GM19043 (cell line): ENCODE measurements at regions not wholly inside any gene's neighbourhood (a gene's known extent, or its start where the extent isn't known, plus 50 kb on each side); places are given as distances from the start of the nearest gene placed in this dataset.
A peak's percentile ranks its signal among the peaks of the same experiment; 100 is the strongest.

Source experiments
- ATAC-seq: cut with Tn5 transposase; IDR thresholded peaks from one replicate; pipeline ENCODE4 v1.9.1; 2021; ENCODE audit warnings: low read depth; ENCODE audit not compliant: unreplicated experiment

DNA sequence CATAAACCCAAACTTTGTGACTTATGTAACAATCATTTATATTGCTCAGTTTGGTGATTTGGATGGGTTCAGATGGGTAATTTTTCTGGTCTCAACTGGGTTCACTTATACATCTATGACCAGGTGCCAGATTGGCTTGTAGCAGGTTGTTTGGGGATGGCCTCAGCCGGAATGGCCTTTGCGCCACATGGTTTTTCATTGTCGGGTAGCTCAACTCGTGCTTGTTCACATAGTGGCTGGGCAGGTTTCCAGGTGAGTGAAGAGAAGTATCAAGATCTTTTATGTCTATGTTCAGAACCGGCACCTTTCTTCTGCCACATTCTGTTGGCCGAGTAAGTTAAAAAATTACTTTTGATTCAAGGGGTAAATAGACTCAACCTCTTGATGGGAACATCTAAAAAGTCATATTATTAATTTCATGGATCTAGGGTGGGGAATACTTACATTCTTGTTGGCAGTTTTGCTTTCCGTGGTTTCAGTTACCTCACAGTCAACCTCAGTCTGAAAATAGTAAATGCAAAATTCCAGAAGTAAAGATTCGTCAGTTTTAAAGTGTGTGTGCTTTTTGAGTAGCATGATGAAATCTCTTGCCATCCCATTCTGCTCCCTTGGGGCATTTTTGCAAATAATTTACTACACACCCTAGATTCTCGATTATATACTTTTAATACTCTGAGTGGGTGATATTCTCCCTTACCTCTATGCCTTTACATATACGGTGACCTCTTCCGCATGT lies 745.7 kb upstream of the CCDC54 start:
- ATAC-seq = no peak

DNA sequence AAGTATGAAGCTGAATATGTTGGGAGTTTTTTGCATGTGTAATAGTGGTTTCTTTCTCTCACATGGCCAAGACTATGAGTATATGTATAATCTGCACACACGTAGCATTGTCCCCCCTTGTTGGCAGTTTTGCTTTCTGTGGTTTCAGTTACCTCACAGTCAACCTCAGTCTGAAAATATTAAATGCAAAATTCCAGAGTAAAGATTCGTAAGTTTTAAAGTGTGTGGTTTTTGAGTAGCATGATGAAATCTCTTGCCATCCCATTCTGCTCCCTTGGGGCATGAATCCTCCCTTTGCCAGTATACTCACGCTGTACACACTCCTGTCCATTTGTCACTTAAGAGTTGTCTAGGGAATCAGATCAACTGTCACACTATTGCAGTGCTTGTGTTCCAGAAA lies 742.0 kb upstream of the CCDC54 start:
- peak; percentile 47 for ATAC-seq

DNA sequence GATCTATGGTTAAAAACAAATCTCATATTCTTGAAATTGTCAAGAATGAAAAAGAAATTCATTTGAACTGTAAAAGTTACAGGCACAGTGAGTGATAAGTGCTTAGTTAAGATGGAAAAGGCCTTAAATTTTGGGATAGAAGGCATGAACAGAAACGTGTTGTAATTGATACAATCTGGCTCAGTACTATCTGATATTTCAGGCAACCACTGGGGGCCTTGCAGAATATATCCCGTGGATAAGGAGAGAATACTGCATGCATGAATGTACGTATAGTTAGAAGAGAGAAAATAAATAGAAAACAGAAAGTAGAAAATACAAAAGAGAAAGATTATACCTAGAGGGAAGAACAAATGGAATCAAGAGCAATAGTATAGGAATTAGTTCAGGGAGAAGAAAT lies 741.4 kb upstream of the CCDC54 start:
- ATAC-seq = no peak

DNA sequence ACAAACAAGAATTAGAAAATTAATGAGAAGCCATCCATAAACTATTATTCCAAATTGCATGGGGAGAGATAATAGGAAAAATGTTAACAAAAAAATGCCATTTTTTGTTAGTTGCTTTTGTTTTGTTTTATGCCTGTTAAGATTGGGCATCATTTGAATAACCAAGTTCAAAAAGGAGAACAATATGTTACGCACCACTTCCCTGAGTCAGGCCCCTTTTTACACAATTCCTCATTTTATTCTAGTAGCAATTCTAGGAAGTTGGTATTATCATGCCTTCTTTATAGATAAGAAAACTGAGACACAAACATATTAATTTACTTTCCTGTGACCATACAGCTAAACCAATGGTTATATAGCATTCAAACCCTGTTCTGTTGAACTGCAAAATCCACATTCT lies 736.9 kb upstream of the CCDC54 start:
- ATAC-seq = no peak

DNA sequence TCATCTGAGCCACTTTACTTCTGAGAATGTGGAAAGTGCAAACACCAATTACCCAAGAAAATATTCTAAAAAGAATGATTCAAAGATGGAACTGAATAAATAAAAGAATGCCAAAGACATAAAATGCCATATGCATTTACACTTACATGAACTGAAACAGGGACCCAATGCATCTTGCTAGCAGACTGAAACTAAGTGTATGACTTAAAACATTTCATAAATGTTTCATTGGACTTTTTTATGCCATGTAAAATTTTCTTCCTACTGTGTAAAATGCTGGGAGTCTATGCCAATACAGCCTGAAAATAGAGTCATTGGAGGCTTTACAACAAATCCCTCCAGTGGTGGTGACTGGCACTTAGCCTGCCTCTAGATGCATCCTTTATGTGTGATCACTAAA lies 735.1 kb upstream of the CCDC54 start:
- no peak for ATAC-seq

DNA sequence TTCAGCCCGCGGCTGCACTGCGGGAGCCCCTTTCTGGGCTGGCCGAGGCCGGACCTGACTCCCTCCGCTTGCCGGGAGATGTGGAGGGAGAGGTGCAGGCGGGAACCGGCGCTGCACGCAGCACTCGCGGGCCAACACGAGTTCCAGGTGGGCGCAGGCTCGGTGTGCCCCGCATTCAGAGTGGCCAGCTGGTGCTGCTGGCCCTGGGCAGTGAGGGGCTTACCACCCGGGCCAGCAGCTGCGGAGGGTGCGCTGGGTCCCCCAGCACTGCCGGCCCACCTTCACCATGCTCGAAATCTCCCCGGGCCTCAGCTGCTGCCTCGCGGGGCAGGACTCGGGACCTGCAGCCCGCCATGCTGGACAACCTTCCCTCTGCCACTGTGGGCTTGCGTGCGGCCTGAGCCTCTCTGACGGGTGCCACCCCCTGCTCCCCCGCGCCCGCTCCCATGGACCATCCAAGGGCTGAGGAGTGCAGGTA lies 733.5 kb upstream of the CCDC54 start:
- no peak for ATAC-seq

DNA sequence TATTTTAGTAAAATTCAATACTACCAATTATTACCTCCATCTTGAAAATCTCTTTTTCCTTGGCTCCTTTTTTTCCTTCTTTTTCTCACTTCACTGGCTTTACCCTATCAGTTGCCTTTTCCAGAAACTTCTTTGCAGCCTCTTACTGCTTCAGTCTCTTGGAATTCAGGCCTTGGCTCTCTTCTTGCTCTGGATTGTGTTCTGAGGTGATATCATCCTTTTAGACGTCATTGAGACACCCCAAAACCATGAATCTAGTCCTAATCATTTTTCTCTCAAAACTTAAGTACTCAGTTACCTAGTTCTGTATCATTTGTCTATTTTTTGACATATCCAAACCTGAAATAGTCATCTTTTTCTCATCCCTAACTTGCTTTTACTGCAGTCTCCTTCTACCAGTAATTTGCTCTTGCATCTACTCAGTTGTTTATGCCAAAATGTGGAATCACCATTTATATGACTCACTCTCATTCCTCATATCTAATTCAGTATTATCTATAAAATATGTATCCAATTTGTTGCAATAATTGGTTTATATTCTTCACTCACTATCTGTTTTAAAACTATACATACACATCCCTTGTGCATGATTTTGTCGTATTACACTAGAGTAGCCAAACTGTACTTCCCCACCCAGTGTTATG lies 703.2 kb upstream of the CCDC54 start:
- no peak for ATAC-seq

DNA sequence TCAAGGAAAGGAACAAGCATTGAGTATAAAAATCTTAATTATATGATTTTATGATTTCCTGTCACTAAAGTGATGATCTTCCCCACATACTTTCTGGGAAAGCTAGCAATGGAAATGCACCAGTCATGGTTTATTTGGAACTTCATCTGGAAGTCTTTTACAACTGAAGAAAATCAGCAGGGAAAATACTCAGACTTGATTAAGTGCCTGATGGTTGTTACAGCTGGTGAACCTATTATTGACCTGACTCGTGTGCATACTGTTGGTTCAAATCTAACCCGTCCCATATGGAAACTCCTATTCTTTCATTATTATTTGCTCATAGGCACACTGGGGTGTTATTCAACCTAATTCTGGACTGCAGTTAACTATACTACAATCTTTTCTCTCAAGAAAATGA lies 701.8 kb upstream of the CCDC54 start:
- no peak for ATAC-seq

DNA sequence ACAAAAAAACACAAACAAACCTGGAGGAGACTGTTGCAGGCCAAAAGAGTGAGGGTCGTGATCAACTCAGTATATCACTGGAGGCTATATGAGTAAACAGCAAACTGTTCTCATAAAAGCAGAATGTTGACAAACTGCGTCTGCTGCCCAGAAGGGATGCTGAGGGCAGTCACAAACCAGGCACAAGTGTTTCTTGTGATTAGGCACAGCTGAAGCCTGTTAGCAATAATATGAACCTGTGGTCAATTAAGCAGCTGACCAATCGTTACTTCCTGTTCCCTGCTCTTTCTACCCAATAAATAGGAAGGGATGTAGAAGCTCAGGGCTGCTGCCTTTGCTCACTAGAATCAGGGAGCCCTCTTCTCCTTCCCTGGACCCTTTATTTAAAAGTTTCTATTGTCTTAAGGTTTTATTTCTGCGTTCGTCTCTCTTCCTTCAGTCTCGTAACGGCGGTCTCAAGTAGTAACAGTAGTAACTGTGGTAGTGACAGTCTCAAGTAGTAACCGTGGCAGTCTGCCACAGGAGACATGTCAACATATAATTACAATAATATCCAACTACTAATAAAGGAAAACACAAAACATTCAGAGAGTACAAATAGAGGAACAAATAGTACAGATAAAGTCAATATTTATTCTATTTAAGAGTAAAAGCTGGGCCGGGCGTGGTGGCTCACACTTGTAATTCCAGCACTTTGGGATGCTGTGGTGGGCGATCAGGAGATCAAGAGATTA lies 698.4 kb upstream of the CCDC54 start:
- no peak for ATAC-seq

DNA sequence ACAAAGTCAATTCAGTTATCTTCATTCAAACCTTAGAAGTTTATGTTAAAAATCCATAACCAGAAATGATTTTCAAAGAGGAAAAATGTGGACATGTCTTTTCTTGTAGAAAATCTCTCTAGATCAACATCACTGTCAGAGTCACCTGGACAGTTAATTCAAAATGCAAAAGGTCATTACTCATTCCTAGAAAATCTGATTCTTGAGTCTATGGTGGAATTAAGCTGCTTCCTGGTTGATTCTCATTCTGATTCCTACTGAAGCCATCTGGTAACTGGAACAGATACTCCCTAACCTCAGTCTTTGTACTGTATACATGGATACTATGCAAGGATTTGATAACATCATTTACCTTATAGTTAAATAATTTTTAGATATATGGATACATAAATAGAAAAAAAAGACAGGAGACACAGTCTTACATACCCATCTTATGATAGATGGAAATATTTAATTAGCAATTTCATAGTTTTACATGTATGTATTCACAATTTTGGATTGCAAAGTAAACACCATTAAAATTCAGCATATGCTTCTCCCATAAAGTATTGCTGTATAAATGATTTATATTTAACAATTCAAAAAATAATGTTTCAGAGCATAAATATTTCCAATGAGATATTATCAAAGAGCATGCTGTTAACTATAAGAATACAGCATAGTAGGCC lies 693.2 kb upstream of the CCDC54 start:
- ATAC-seq = no peak

DNA sequence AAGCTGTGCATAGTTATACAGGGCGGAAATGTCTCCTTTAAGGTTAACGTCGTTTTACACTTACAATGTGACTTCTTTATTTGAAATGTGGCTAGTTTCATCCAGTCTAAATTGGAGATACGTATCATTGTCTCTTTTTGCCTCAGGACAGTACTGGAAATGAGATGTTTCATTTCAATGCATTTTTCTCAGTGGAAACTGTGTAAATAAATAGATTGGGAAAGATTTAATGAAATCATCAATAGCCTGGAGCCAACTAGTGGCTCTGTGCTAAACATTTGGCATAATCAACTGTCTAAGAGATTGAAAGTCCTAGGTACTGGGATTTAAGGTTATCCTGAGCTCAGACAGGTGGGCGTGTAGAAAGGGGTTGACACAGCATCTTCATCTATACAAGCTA lies 691.5 kb upstream of the CCDC54 start:
- ATAC-seq = no peak

DNA sequence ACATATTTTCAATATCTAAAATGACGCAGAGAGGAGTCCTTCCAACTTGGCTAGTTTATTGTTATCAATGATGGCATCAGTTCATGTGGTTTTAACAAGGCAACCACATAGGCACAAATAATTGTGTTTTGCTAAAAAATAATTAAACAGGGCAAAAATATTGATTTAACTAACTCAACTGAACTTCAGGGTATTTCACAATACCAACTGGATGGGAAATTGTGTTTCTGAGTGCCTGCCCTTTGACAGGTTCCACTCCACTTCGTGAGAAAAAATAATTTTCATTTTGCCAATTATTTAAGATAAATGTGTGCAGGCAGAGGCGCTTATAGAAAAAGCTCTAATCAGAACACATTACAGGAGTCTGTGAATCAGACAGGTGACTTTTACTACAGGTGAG lies 689.3 kb upstream of the CCDC54 start:
- ATAC-seq = no peak

DNA sequence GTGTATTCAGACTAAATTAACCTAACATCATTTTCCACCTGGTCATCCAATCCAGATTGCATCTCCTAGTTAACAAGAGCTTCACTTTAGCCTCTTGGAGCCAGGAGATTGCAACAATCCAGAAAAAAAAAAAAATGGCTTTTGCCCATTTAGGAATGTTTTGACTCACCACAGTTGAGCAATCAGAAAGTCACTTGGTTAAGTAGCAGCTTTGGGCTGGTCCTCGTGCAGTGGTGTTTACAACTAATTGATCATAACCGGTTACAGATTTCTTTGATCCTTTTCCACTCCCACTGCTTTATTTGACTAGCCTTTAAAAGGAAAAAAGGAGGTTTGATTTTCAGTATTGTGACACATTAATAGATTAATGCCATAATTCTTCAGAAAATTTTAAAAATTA lies 688.8 kb upstream of the CCDC54 start:
- ATAC-seq = no peak

DNA sequence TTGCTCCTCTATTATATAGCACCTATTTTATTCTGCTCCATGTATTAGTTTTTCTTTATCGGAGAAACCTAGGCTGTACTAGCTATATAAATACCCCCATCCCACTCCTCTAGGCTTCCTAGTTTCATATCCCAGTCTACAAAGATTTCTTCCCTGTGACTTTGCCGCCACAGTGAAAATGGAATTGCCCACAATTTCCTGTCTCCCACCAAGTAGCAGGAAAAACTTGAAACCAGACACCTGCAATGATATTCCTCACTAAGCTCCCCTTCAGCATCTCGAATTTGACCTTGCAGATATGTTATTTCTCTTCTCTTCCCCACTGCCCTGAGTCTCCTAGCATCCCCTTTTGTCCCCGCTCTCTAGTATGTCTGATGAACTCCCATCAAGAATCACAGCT lies 685.8 kb upstream of the CCDC54 start:
- no peak for ATAC-seq

DNA sequence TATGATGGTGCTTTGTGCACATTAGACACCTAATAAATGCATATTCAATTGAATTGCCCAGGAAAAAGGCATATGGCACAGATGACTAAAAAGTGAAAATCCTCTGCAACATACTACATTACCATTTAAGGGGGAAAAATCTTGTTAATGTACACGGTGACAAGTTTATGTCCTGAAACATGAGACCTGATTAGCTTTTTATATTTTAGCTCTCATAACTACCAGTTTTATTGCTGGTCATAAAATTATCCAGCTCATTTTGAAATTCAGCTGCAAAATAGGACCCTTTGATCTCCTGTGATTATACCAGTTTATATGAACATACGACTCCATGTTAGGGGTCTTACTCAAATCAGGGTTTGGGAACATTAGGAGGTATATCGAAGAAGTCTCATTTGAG lies 684.6 kb upstream of the CCDC54 start:
- no peak for ATAC-seq

DNA sequence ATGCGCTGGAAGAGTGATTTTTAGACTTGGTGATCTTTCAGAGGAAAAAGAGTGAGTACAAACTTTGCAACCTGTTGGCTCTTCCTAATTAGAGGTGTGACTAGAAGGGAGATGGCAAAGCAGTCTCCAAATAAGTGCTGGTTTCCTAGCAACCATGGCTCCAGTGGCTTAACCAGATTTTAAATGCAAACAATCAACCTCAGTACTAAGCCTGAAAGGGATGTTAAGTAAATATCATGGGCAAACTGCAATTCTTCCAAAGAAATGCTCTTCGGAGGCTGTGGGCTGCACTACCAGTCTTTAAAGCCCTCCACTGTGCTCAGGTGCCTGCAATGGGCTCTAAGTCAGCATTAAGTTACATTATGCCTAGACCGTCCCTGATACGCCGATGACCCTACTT lies 678.1 kb upstream of the CCDC54 start:
- ATAC-seq = no peak

DNA sequence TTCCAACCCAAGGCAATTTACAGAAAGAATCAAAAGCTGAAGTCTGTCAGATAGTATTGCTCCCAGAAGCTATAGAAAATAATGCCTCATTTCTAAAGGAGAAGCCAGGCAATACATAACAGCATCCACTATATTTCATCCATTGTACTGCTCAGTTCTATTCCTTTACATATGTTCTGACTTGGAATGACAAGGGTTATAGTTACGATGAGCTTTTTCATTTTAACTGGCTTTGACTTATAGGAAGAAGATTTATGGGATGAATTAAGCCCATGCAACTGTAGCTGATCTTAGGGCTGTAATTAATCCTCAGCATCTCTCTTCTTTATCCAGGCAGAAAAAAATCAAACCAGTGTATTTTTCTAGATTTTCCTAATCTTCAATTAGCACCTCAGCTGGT lies 676.3 kb upstream of the CCDC54 start:
- no peak for ATAC-seq

DNA sequence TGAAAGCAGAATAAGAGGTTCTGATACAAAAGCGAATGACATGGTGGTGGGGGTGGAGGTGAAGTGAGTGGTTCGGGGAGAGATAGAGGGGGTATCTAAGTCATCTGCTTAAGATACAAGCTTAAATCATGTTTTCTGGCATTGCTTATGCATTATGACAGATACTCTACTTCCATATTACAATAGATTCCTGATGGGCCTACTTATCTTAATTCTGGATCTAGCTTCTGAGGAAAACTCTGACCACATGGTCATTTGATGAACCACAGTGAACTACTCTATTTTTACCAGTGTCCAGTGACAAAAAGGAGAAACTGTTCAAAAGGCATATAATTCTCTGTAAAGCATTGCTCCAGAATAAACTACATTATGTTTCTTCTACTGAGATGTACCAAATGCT lies 673.7 kb upstream of the CCDC54 start:
- ATAC-seq = no peak

DNA sequence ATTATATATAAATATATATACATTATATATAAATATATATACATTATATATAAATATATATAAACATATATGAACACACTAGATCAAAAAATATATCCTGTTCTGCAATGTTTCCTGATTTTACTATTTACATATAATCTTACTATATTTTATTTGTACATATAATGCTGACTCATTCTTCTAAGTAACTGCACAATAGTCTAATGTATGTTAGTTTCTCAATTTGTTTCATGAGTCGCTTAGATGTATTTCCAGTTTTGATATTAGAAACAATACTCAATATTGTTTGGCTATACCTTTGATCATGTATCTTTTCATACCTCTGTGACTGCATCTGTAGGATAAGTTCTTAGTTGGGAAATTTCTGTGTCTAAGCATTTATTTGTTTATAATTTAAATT lies 669.9 kb upstream of the CCDC54 start:
- no peak for ATAC-seq

DNA sequence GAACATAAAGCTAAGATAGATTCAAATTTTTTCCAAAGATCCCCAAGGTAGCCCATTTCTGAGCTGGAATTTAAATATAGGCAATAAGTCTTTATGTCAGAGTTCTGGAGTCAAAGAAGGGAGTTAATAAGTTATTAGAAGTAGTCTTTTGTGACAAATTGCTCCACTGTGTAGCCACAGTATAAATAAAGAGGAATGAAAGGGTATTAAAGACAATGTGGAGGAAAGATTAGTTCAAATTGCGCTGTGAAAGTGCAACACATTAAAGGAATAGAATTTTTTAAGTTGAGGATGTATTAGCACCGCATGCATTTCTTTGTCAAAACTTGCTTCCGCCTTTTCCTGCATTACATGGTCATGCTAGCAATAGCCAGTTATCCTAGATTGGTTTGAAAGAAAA lies 666.6 kb upstream of the CCDC54 start:
- no peak for ATAC-seq

DNA sequence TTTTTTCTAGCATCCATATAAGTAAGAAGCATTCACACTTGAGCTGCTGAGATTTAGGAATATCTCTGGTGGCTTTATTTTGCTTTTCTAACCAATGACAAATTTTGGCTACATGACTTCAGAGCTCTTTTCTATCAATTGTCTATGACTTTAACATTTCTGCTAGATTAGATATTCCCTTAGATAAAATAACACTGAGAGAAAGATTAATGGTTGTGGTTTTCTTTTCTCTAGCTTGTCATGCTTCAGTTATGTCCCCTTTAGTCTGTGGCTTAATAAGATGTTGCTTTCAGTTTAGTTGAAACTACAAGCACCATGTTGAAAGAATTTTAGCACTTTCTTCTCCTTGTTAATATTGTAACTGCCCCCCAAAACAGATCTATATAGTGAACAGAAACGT lies 665.6 kb upstream of the CCDC54 start:
- no peak for ATAC-seq
